ENCODE measurements at regions not wholly inside any gene's neighbourhood (a gene's known extent, or its start where the extent isn't known, plus 50 kb on each side); places are given as distances from the start of the nearest gene placed in this dataset.

DNA sequence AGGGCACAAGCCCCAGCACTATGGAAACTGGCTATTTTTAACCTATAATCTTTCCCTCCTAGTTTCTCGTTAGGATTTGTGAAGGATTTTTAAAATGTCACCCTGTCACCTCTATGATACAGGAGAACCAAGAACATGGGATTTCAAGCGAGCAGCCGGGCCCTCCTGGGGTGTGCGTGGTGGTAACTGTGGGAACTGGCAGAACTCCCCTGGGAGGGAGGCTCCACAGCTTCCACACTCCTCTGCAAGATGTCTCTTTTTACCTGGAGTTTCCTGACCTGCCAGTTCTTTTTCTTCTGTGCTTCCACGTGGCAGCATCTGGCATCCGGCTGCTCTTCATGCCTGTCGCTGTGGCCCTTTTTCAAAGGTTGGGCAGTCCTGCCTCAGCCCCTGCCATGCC is 386.3 kb upstream of the MYT1L start:
- no peaks in the 10 kb centered on the region for H3K9me2 ChIP-seq
- POLR2A ChIA-PET, result no interaction called here
- DNase-seq, result no peak
- no peaks in the 10 kb centered on the region for H3K79me2 ChIP-seq (ENCODE audit: insufficient read depth)
- H3K36me3 ChIP-seq (replicated peaks in 1 of 2; ENCODE audit: control insufficient read depth in 1 of 2, insufficient read depth in 2 of 2, low read length in 1 of 2), result no peaks in the 10 kb centered on the region
- no peak overlapping the region for H3K4me2 ChIP-seq
- CTCF ChIA-PET, result interaction anchor here (1.4 to 1.7 kb wide), 2 partner anchors 9 to 11 kb away, joined by 5 read pairs; no protein-coding TSS in a partner anchor
- TF ChIP-seq YY1 (IDR thresholded peaks at IDR 0.05; ENCODE audit: low read depth) (no peak), RAD21 (IDR thresholded peaks at IDR 0.05; ENCODE audit: low read length) (no peak), GABPA (IDR thresholded peaks at IDR 0.05; ENCODE audit: low read depth) (no peak), RXRA (IDR thresholded peaks at IDR 0.05; ENCODE audit: borderline replicate concordance, low read depth) (no peak), EZH2phosphoT487 (IDR thresholded peaks at IDR 0.05; ENCODE audit: borderline replicate concordance, low read depth) (no peak), TCF12 (IDR thresholded peaks at IDR 0.05) (no peak), GATA2 (CRISPR knock-in tag; IDR thresholded peaks at IDR 0.05) (no peak)
- H3K9ac ChIP-seq, result no peak overlapping the region
- H4K20me1 ChIP-seq (ENCODE audit: insufficient read depth), result no peaks in the 10 kb centered on the region
- H2AFZ ChIP-seq (ENCODE audit: low read depth), result no peak overlapping the region
- peaks cover 0 to 3% of the 10 kb centered on the region in 2 experiments; a peak in 1 of 4 replicates for H3K4me1 ChIP-seq (ENCODE audit: control insufficient read depth in 1 of 2, insufficient read depth in 2 of 2, low read depth in 1 of 2, low read length in 1 of 2)
- no peaks in the 10 kb centered on the region for H3K9me3 ChIP-seq
- H3K27me3 ChIP-seq (ENCODE audit: insufficient read depth), result no peaks in the 10 kb centered on the region
- H3K27ac ChIP-seq (ENCODE audit: low read depth in 2 of 2, low read length in 1 of 2), result no peak overlapping the region
- H3K4me3 ChIP-seq (ENCODE audit: low read depth in 2 of 2, low read length in 1 of 2), result no peak overlapping the region
- no peaks in the 10 kb centered on the region for H3F3A ChIP-seq (replicated peaks; ENCODE audit: insufficient read depth)
- WGBS (ENCODE audit: low lambda C conversion rate), result 47% methylated on average over 7 of the region's 7 CpGs

DNA sequence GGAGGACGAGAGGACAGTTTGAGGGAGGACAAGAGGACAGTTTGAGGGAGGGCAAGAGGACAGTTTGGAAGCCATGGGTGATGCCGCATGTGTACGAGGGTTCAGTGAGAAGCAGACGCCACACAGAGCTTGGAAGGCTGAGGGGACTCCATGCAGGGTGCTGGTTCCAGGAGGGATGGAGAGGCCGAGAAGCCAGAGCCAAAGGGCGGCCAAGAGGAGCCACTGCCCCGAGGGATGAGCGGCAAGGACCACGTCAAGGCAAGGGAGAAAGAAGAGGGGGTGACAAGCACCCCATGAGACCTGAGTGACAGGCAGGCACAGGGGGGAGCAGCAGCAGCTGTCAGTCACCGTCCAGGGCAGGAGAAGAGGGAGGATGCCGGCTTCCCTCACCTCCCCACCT is 385.7 kb upstream of the MYT1L start:
- Histone ChIP-seq H3K4me3 (ENCODE audit: low read depth in 2 of 2, low read length in 1 of 2) (no peak overlapping the region), H4K20me1 (ENCODE audit: insufficient read depth) (no peaks in the 10 kb centered on the region), H3K79me2 (ENCODE audit: insufficient read depth) (no peaks in the 10 kb centered on the region), H3K4me1 (ENCODE audit: control insufficient read depth in 1 of 2, insufficient read depth in 2 of 2, low read depth in 1 of 2, low read length in 1 of 2) (peaks cover 0 to 3% of the 10 kb centered on the region in 2 experiments; a peak in 1 of 4 replicates), H3K4me2 (no peak overlapping the region), H3K27ac (ENCODE audit: low read depth in 2 of 2, low read length in 1 of 2) (no peak overlapping the region), H2AFZ (ENCODE audit: low read depth) (no peak overlapping the region), H3K9ac (no peak overlapping the region), H3K27me3 (ENCODE audit: insufficient read depth) (no peaks in the 10 kb centered on the region), H3F3A (replicated peaks; ENCODE audit: insufficient read depth) (no peaks in the 10 kb centered on the region), H3K9me3 (no peaks in the 10 kb centered on the region), H3K36me3 (replicated peaks in 1 of 2; ENCODE audit: control insufficient read depth in 1 of 2, insufficient read depth in 2 of 2, low read length in 1 of 2) (no peaks in the 10 kb centered on the region), H3K9me2 (no peaks in the 10 kb centered on the region)
- ChIA-PET CTCF (interaction anchor here (1.4 to 1.7 kb wide), 2 partner anchors 9 to 10 kb away, joined by 5 read pairs; no protein-coding TSS in a partner anchor), POLR2A (no interaction called here)
- no peak for DNase-seq
- WGBS (ENCODE audit: low lambda C conversion rate), result 45% methylated on average over 11 of the region's 11 CpGs
- TF ChIP-seq RXRA (IDR thresholded peaks at IDR 0.05; ENCODE audit: borderline replicate concordance, low read depth), result no peak
- TF ChIP-seq, protein P1, sequence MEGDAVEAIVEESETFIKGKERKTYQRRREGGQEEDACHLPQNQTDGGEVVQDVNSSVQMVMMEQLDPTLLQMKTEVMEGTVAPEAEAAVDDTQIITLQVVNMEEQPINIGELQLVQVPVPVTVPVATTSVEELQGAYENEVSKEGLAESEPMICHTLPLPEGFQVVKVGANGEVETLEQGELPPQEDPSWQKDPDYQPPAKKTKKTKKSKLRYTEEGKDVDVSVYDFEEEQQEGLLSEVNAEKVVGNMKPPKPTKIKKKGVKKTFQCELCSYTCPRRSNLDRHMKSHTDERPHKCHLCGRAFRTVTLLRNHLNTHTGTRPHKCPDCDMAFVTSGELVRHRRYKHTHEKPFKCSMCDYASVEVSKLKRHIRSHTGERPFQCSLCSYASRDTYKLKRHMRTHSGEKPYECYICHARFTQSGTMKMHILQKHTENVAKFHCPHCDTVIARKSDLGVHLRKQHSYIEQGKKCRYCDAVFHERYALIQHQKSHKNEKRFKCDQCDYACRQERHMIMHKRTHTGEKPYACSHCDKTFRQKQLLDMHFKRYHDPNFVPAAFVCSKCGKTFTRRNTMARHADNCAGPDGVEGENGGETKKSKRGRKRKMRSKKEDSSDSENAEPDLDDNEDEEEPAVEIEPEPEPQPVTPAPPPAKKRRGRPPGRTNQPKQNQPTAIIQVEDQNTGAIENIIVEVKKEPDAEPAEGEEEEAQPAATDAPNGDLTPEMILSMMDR (IDR thresholded peaks at IDR 0.05), result no peak
- no peak for TF ChIP-seq EZH2phosphoT487 (IDR thresholded peaks at IDR 0.05; ENCODE audit: borderline replicate concordance, low read depth)
- TF ChIP-seq TCF12 (IDR thresholded peaks at IDR 0.05), result no peak
- no peak for TF ChIP-seq EP300 (IDR thresholded peaks at IDR 0.05; ENCODE audit: borderline replicate concordance in 1 of 2, low read depth in 1 of 2, low read length in 1 of 2)
- TF ChIP-seq SIN3A (IDR thresholded peaks at IDR 0.05; ENCODE audit: borderline replicate concordance, low read depth, low read length), result no peak
- TF ChIP-seq NFIC (IDR thresholded peaks at IDR 0.05; ENCODE audit: borderline replicate concordance), result no peak
- TF ChIP-seq GATA2 (CRISPR knock-in tag; IDR thresholded peaks at IDR 0.05), result no peak
- TF ChIP-seq CHD2 (IDR thresholded peaks at IDR 0.05; ENCODE audit: low read length, partially characterized antibody), result no peak
- TF ChIP-seq, protein P2, sequence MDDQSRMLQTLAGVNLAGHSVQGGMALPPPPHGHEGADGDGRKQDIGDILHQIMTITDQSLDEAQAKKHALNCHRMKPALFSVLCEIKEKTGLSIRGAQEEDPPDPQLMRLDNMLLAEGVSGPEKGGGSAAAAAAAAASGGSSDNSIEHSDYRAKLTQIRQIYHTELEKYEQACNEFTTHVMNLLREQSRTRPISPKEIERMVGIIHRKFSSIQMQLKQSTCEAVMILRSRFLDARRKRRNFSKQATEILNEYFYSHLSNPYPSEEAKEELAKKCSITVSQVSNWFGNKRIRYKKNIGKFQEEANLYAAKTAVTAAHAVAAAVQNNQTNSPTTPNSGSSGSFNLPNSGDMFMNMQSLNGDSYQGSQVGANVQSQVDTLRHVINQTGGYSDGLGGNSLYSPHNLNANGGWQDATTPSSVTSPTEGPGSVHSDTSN (IDR thresholded peaks at IDR 0.05), result no peak
- TF ChIP-seq RAD21 (IDR thresholded peaks at IDR 0.05; ENCODE audit: low read length), result no peak
- TF ChIP-seq, protein P3, sequence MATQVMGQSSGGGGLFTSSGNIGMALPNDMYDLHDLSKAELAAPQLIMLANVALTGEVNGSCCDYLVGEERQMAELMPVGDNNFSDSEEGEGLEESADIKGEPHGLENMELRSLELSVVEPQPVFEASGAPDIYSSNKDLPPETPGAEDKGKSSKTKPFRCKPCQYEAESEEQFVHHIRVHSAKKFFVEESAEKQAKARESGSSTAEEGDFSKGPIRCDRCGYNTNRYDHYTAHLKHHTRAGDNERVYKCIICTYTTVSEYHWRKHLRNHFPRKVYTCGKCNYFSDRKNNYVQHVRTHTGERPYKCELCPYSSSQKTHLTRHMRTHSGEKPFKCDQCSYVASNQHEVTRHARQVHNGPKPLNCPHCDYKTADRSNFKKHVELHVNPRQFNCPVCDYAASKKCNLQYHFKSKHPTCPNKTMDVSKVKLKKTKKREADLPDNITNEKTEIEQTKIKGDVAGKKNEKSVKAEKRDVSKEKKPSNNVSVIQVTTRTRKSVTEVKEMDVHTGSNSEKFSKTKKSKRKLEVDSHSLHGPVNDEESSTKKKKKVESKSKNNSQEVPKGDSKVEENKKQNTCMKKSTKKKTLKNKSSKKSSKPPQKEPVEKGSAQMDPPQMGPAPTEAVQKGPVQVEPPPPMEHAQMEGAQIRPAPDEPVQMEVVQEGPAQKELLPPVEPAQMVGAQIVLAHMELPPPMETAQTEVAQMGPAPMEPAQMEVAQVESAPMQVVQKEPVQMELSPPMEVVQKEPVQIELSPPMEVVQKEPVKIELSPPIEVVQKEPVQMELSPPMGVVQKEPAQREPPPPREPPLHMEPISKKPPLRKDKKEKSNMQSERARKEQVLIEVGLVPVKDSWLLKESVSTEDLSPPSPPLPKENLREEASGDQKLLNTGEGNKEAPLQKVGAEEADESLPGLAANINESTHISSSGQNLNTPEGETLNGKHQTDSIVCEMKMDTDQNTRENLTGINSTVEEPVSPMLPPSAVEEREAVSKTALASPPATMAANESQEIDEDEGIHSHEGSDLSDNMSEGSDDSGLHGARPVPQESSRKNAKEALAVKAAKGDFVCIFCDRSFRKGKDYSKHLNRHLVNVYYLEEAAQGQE (IDR thresholded peaks at IDR 0.05; ENCODE audit: low read depth, low read length), result no peak
- no peak for TF ChIP-seq POLR2AphosphoS5 (IDR thresholded peaks at IDR 0.05; ENCODE audit: low read depth, low read length)
- TF ChIP-seq RCOR1 (IDR thresholded peaks at IDR 0.05; ENCODE audit: low read length), result no peak
- TF ChIP-seq, protein P4, sequence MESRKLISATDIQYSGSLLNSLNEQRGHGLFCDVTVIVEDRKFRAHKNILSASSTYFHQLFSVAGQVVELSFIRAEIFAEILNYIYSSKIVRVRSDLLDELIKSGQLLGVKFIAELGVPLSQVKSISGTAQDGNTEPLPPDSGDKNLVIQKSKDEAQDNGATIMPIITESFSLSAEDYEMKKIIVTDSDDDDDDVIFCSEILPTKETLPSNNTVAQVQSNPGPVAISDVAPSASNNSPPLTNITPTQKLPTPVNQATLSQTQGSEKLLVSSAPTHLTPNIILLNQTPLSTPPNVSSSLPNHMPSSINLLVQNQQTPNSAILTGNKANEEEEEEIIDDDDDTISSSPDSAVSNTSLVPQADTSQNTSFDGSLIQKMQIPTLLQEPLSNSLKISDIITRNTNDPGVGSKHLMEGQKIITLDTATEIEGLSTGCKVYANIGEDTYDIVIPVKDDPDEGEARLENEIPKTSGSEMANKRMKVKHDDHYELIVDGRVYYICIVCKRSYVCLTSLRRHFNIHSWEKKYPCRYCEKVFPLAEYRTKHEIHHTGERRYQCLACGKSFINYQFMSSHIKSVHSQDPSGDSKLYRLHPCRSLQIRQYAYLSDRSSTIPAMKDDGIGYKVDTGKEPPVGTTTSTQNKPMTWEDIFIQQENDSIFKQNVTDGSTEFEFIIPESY (IDR thresholded peaks at IDR 0.05; ENCODE audit: borderline replicate concordance, low read depth), result no peak
- TF ChIP-seq, protein P5, sequence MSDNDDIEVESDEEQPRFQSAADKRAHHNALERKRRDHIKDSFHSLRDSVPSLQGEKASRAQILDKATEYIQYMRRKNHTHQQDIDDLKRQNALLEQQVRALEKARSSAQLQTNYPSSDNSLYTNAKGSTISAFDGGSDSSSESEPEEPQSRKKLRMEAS (IDR thresholded peaks at IDR 0.05; ENCODE audit: low read depth), result no peak
- no peak for TF ChIP-seq GABPA (IDR thresholded peaks at IDR 0.05; ENCODE audit: low read depth)
- TF ChIP-seq YY1 (IDR thresholded peaks at IDR 0.05; ENCODE audit: low read depth), result no peak
